ENCODE measurements at regions not wholly inside any gene's neighbourhood (a gene's known extent, or its start where the extent isn't known, plus 50 kb on each side); places are given as distances from the start of the nearest gene placed in this dataset.

DNA sequence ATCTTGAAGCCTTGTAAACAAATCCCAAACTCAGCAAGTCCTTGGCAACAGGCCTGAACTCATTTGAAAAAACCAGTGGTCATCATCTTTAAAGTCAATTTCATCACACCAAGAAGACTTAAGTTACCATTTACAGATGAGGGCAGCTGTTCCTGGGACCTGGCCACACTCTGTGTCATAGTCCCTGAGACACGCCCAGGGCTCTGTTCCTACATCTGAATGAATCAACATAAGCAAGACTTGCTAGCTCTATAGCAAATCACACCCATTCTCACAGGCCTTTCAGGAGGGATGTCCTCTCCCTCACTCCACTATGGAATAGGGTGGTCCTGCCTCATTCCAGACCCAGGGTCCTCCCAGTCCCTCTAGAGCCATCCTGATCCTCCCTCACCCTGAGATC lies 142.8 kb downstream of the NSG2 start:
- no peak overlapping the region for H2AFZ ChIP-seq (ENCODE audit: low read depth, low read length)
- H3K9me1 ChIP-seq (replicated peaks; ENCODE audit: control insufficient read depth, extremely low read depth, insufficient read depth, low read length): no peaks in the 10 kb centered on the region
- CTCF ChIA-PET: no interaction called here
- no peak overlapping the region for H3K9ac ChIP-seq (replicated peaks; ENCODE audit: extremely low read depth, insufficient read depth, low read length)
- no peaks in the 10 kb centered on the region for H3K27me3 ChIP-seq (ENCODE audit: control insufficient read depth in 2 of 2, insufficient read depth in 2 of 2, low read length in 2 of 2)
- no TSS peak for BruUV-seq (replicated peaks)
- no peaks in the 10 kb centered on the region for H3K79me2 ChIP-seq (ENCODE audit: control insufficient read depth, insufficient read depth, low read length)
- intact Hi-C loops (cut with micrococcal nuclease) (no loop called here), dilution Hi-C loops (cut with MboI; ENCODE audit: extremely low pct_ligation_motif_present, low sequenced_read_pairs) (no loop called here)
- no peak overlapping the region for H3K4me3 ChIP-seq (replicated peaks in 1 of 3; ENCODE audit: insufficient read depth in 1 of 3, low read depth in 1 of 3, low read length in 3 of 3)
- no peak overlapping the region for H3K4me2 ChIP-seq (ENCODE audit: insufficient read depth, low read length)
- TF ChIP-seq FOS (IDR thresholded peaks at IDR 0.05; ENCODE audit: borderline replicate concordance, insufficient read depth, low read length) (no peak), MAX (IDR thresholded peaks at IDR 0.05; ENCODE audit: insufficient read depth, insufficient read length) (no peak), CTCF (IDR thresholded peaks at IDR 0.05; ENCODE audit: extremely low read depth in 1 of 2, insufficient read depth in 1 of 2, low read depth in 1 of 2, low read length in 2 of 2) (no peak), POLR2A (IDR thresholded peaks at IDR 0.05; ENCODE audit: low read depth, low read length) (no peak), EZH2 (IDR thresholded peaks at IDR 0.05; ENCODE audit: borderline replicate concordance, low read depth, low read length, severe bottlenecking) (no peak), POLR2AphosphoS5 (IDR thresholded peaks at IDR 0.05; ENCODE audit: insufficient read depth, low read depth, low read length) (no peak)
- no peaks in the 10 kb centered on the region for H3K4me1 ChIP-seq (ENCODE audit: control insufficient read depth, extremely low read depth, insufficient read depth, low read length)
- H3K27ac ChIP-seq (ENCODE audit: insufficient read depth, low read depth, low read length): no peak overlapping the region
- DNase-seq (ENCODE audit: low read depth, low spot score) (no peak), FAIRE-seq (no peak)
- no peaks in the 10 kb centered on the region for H3K36me3 ChIP-seq (ENCODE audit: control insufficient read depth in 2 of 2, extremely low read depth in 1 of 2, insufficient read depth in 2 of 2, low read length in 2 of 2)
- POLR2A ChIA-PET: no interaction called here
- H3K9me3 ChIP-seq (replicated peaks; ENCODE audit: control insufficient read depth, insufficient read depth, low read length): peaks cover 4% of the 10 kb centered on the region
- H4K20me1 ChIP-seq (replicated peaks; ENCODE audit: control insufficient read depth, extremely low read depth, insufficient read depth, low read length): no peaks in the 10 kb centered on the region
